GM21381 (cell line): ENCODE measurements at regions not wholly inside any gene's neighbourhood (a gene's known extent, or its start where the extent isn't known, plus 50 kb on each side); places are given as distances from the start of the nearest gene placed in this dataset.
"Not testable (repeated sequence)": the region's sequence is repeated elsewhere in the genome, so short reads cannot be mapped to it uniquely, and the experiment has no call there.

Source experiments
- ATAC-seq: cut with Tn5 transposase; IDR thresholded peaks from one replicate; pipeline ENCODE4 v1.9.1; 2021; ENCODE audit warnings: mild to moderate bottlenecking, moderate library complexity; ENCODE audit not compliant: unreplicated experiment

- no peak for ATAC-seq
These were observed 56.2 kb upstream of the LPAR1 start for GRCh38 chr9:111094433-111094924.

DNA sequence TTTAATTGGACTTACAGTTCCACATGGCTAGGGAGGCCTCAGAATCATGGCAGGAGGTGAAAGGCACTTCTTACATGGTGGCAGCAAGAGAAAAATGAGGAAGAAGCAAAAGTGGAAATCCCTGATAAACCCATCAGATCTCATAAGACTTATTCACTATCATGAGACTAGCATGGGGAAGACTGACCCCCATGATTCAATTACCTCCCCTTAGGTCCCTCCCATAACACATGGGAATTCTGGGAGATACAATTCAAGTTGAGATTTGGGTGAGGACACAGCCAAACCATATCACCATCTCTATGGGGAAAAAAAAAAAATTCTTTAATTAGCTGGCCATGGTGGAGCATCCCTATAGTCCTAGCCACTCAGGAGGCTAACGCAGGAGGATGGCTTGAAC lies 53.9 kb upstream of the LPAR1 start:
- ATAC-seq = not testable (repeated sequence)
